CD4-positive, alpha-beta T cell treated with Interferon gamma for 1 hour (primary cell): ENCODE measurements at regions not wholly inside any gene's neighbourhood (a gene's known extent, or its start where the extent isn't known, plus 50 kb on each side); places are given as distances from the start of the nearest gene placed in this dataset.
"Not testable (repeated sequence)": the region's sequence is repeated elsewhere in the genome, so short reads cannot be mapped to it uniquely, and the experiment has no call there.

Experiments used
- DNase-seq: peaks from one replicate; pipeline ENCODE4 v3.0.0-alpha.2; 2020

GRCh38 chr21:6066320-6066985 lies 4454.9 kb upstream of the TPTE start:
- not testable (repeated sequence) for DNase-seq

- not testable (repeated sequence) for DNase-seq
Observed at GRCh38 chr21:6068098-6068831, 4453.1 kb upstream of the TPTE start.

GRCh38 chr21:6070213-6070612 lies 4451.2 kb upstream of the TPTE start:
- peak; percentile 0 for DNase-seq

GRCh38 chr21:6072691-6073090 lies 4448.7 kb upstream of the TPTE start:
- DNase-seq, result not testable (repeated sequence)

- DNase-seq, result not testable (repeated sequence)
Observed at GRCh38 chr21:6073993-6074705, 4447.2 kb upstream of the TPTE start.

- DNase-seq, result not testable (repeated sequence)
Observed at GRCh38 chr21:6074935-6075334, 4446.4 kb upstream of the TPTE start.

- not testable (repeated sequence) for DNase-seq
Observed at GRCh38 chr21:6075627-6076208, 4445.7 kb upstream of the TPTE start.

GRCh38 chr21:6077358-6077757 lies 4444.0 kb upstream of the TPTE start:
- not testable (repeated sequence) for DNase-seq

GRCh38 chr21:6078902-6079301 lies 4442.5 kb upstream of the TPTE start:
- DNase-seq, result not testable (repeated sequence)

- DNase-seq, result not testable (repeated sequence)
Observed at GRCh38 chr21:6080941-6081655, 4440.3 kb upstream of the TPTE start.

GRCh38 chr21:6082166-6082565 lies 4439.2 kb upstream of the TPTE start:
- DNase-seq, result not testable (repeated sequence)

- DNase-seq, result not testable (repeated sequence)
Observed at GRCh38 chr21:6083574-6084120, 4437.7 kb upstream of the TPTE start.

GRCh38 chr21:6086038-6086437 lies 4435.3 kb upstream of the TPTE start:
- DNase-seq, result not testable (repeated sequence)

GRCh38 chr21:6087579-6088178 lies 4433.7 kb upstream of the TPTE start:
- not testable (repeated sequence) for DNase-seq

GRCh38 chr21:6090286-6090908 lies 4431.0 kb upstream of the TPTE start:
- DNase-seq, result not testable (repeated sequence)

- not testable (repeated sequence) for DNase-seq
Observed at GRCh38 chr21:6091335-6092027, 4429.9 kb upstream of the TPTE start.

GRCh38 chr21:6092401-6092800 lies 4429.0 kb upstream of the TPTE start:
- DNase-seq, result not testable (repeated sequence)

- DNase-seq, result peak; percentile 33
Observed at GRCh38 chr21:6093419-6093818, 4428.0 kb upstream of the TPTE start.

GRCh38 chr21:6093870-6094269 lies 4427.5 kb upstream of the TPTE start:
- DNase-seq, result not testable (repeated sequence)

- DNase-seq, result not testable (repeated sequence)
Observed at GRCh38 chr21:6095304-6095703, 4426.1 kb upstream of the TPTE start.
